Neutrophil (primary cell): ENCODE measurements at regions not wholly inside any gene's neighbourhood (a gene's known extent, or its start where the extent isn't known, plus 50 kb on each side); places are given as distances from the start of the nearest gene placed in this dataset.

ENCODE experiments used
- H3K27ac ChIP-seq: fragments of 200-600 bp; sonication (generic); 2 replicates; pipeline ENCODE4 v1.5.1; 2016; ENCODE audit warnings: mild to moderate bottlenecking, moderate library complexity
- H3K27me3 ChIP-seq: fragments of 200-600 bp; sonication (generic); 2 replicates; pipeline ENCODE4 v1.6.0; 2016; ENCODE audit warnings: mild to moderate bottlenecking
- H3K36me3 ChIP-seq: fragments of 200-600 bp; sonication (generic); 2 replicates; pipeline ENCODE4 v1.5.1; 2017
- H3K4me1 ChIP-seq, 2 experiments: fragments of 200-600 bp in 1 of 2; sonication (generic) in 1 of 2; 1 replicate in 1 of 2; 2 replicates in 1 of 2; pipeline versions ENCODE4 v1.5.1 to v1.6.1; 2013 to 2016; ENCODE audit warnings: low read depth in 1 of 2, low read length in 1 of 2, mild to moderate bottlenecking in 1 of 2, moderate library complexity in 1 of 2; ENCODE audit not compliant: control insufficient read depth in 1 of 2, insufficient read depth in 1 of 2
- H3K4me3 ChIP-seq, 2 experiments: fragments of 200-600 bp in 1 of 2; sonication (generic) in 1 of 2; 1 replicate in 1 of 2; 2 replicates in 1 of 2; pipeline ENCODE4 v1.5.1; 2013 to 2016; ENCODE audit warnings: low read depth in 1 of 2, low read length in 1 of 2, mild to moderate bottlenecking in 1 of 2, moderate library complexity in 1 of 2
- H3K9me3 ChIP-seq: fragments of 200-600 bp; sonication (generic); 2 replicates; pipeline ENCODE4 v1.5.1; 2016
- CTCF ChIP-seq: fragments of 200-600 bp; sonication (generic); IDR thresholded peaks from 2 replicates; pipeline ENCODE4 v1.5.1; 2016; ENCODE audit warnings: antibody characterized with exemption

- no peaks in the 10 kb centered on the region for H3K36me3 ChIP-seq
- no peak overlapping the region for H3K27ac ChIP-seq
- H3K27me3 ChIP-seq, result no peaks in the 10 kb centered on the region
- H3K4me1 ChIP-seq, result no peaks in the 10 kb centered on the region
- H3K9me3 ChIP-seq, result no peaks in the 10 kb centered on the region
- TF ChIP-seq CTCF, result no peak
- no peak overlapping the region for H3K4me3 ChIP-seq
Observed at GRCh38 chr12:90299121-90299520, 590.5 kb upstream of the ATP2B1 start.

- Histone ChIP-seq H3K27me3 (no peaks in the 10 kb centered on the region), H3K27ac (no peak overlapping the region), H3K4me1 (no peaks in the 10 kb centered on the region), H3K9me3 (no peaks in the 10 kb centered on the region), H3K4me3 (no peak overlapping the region), H3K36me3 (no peaks in the 10 kb centered on the region)
- no peak for TF ChIP-seq CTCF
Observed at GRCh38 chr12:90298289-90298948, 589.8 kb upstream of the ATP2B1 start.

- H3K4me1 ChIP-seq, result no peaks in the 10 kb centered on the region
- H3K4me3 ChIP-seq, result no peak overlapping the region
- no peak overlapping the region for H3K27ac ChIP-seq
- no peaks in the 10 kb centered on the region for H3K9me3 ChIP-seq
- TF ChIP-seq CTCF, result no peak
- H3K36me3 ChIP-seq, result no peaks in the 10 kb centered on the region
- H3K27me3 ChIP-seq, result no peaks in the 10 kb centered on the region
Observed at GRCh38 chr12:90295858-90296257, 587.2 kb upstream of the ATP2B1 start.

GRCh38 chr12:90292183-90292582, 583.5 kb upstream of the ATP2B1 start:
- TF ChIP-seq CTCF, result no peak
- no peak overlapping the region for H3K4me3 ChIP-seq
- H3K9me3 ChIP-seq, result no peaks in the 10 kb centered on the region
- no peaks in the 10 kb centered on the region for H3K36me3 ChIP-seq
- no peak overlapping the region for H3K27ac ChIP-seq
- H3K4me1 ChIP-seq, result no peaks in the 10 kb centered on the region
- H3K27me3 ChIP-seq, result no peaks in the 10 kb centered on the region

GRCh38 chr12:90290980-90291975, 582.6 kb upstream of the ATP2B1 start:
- Histone ChIP-seq H3K4me1 (no peaks in the 10 kb centered on the region), H3K36me3 (no peaks in the 10 kb centered on the region), H3K9me3 (no peaks in the 10 kb centered on the region), H3K27me3 (no peaks in the 10 kb centered on the region), H3K4me3 (no peak overlapping the region), H3K27ac (no peak overlapping the region)
- no peak for TF ChIP-seq CTCF
